ENCODE measurements at regions not wholly inside any gene's neighbourhood (a gene's known extent, or its start where the extent isn't known, plus 50 kb on each side); places are given as distances from the start of the nearest gene placed in this dataset.

DNA sequence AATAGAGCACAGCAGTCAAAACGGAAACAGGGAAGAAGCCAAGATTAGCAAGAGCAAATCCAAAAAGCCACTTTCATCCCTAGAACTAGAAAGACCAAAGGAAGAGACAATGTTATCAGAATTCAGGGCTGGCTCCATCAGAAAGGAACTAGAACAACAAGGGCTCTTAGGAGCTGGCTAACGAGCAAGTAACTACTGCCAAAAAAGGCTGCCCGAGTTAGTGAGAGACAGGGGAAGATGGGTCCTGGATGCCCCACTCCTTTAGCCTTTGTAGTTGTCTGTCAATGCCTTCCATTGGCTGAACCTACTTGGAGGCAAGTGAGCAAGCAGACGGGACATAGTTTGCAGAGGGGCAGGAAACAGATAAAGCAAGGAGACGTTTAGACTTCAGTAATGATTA, 240.4 kb downstream of the KLF12 start:
- DNase-seq, result no peak

GRCh38 chr13:73891805-73892204, 242.4 kb downstream of the KLF12 start:
- DNase-seq, result no peak

GRCh38 chr13:73883162-73883561, 251.0 kb downstream of the KLF12 start:
- no peak for DNase-seq

- DNase-seq, result no peak
These were observed 253.8 kb downstream of the KLF12 start for GRCh38 chr13:73880365-73880764.

DNA sequence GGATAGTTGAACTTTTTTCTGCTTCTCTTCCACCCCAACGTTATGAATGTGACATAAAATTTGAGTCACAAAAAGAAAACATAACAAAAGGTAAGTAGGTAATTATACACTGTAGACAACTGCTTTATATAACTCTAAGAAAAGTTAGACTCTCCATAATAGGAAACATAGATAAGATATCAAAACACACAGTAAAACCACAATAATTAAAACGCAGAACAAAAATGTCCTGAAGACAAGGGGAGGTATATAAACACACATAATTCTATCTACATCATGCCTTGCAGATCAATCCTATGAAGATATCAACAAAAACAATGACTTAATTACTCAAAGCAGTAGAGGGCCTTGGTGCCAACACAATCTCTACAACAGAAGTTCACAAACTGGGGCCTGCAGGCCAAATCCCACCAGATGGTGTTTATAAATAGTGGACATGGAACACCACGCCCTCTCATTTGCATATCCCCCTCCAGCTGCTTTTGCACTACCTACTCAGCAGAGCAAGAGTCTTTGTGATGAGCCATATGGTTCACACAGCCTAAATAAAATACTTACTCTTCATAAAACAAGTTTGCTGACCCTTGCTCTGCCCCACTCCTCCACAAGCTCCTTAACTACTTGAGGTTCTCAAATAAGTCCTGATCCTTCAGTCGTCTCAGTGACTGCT, 254.7 kb downstream of the KLF12 start:
- no peak for DNase-seq

GRCh38 chr13:73877399-73877798, 256.8 kb downstream of the KLF12 start:
- no peak for DNase-seq

GRCh38 chr13:73876323-73876722, 257.9 kb downstream of the KLF12 start:
- DNase-seq, result no peak

- no peak for DNase-seq
These were observed 260.0 kb downstream of the KLF12 start for GRCh38 chr13:73873940-73874830.

- no peak for DNase-seq
These were observed 261.8 kb downstream of the KLF12 start for GRCh38 chr13:73872397-73872796.

DNA sequence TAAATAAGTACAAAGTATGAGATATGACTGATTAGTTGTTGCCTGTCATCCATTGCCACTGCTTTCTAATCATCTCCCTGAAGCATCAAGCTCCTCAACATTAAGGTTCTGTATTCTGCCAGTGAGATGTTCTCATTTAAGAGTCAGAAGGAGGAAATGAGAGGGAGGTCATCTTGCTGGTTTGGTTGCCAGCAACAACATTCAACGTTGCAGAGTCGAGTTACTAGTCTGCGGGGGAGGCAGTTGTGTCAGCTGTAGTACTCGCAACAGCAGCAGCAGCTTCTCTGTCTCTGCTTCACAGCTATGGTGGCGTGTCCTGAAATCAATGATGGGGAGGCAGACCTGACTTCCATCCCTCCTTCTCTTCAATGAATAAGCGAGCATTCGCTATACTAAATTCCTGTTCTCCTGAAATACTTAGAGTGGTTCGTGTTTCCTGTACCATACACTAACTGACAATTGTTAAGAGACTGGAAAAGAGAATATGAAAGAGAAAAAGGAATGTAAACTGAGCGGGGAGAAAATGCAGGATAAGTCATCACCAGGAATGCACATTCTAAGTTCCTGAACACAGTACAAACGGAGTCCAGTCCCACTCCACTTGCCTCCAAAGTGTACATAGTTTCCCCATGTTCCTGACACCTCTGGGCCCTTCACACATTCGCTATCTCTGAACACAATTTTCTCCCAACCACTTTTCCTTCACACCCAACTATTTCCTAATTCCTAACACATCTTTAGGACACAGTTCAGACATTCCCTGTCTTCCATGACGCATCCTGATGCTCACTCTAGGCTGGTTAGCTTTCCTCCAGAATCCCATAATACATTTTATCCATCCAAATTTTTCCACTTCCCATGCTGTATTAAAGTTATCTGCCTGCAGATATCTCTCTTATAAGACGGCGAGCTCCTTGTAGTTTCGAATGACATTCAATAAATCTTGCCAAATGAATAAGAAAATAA, 263.0 kb downstream of the KLF12 start:
- DNase-seq, result peak; percentile 46

DNA sequence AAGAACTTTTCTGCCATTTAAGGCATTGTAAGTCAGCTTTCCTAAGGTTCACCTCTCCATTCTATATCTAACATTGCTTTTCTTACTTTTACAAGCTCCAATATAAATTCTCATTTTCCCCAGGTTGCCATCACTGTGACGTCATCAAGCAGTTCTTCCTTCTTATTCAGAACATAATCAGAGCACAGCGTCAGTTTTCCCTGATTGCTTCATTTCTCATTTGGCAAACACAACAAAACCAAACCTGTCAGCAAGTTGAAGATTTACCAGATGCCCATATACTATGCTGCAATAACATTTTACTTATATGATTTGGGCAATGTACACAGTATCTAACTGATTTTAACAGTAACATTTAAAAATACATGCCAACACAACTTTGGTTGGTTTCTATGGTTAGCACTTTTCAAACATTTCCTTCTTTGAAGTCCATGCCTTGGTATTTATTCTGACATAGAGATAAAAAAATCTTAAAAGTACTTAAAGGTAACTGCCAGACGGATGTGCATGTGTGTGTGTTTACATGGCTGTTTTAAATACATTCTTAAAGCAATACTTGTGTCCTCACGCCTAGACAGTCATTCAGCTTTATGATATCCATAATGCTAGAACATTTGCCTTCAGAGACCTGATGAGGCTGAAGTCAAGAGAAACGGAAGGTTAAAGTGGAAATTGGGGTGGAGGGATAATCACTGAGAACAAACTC, 264.0 kb downstream of the KLF12 start:
- no peak for DNase-seq

GRCh38 chr13:73865027-73865426, 269.2 kb downstream of the KLF12 start:
- DNase-seq, result no peak

DNA sequence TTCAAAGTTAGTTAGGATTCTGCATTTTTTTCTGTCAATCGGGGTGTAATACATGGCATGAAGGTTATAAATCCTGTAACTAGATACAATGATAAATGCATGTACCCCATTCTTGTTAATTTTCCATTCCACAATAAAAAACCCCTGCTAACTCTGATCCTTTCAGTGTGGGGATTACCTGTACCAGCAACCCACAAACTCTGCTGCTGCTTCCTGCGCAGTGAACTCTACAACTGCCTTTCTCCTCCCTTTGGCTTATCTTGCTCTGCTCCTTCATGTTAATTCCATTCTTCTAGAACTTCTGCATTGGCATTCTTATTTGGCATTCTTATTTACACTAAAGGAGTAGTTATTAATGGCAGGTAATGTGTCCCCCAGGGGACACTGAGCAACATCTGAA, 273.1 kb downstream of the KLF12 start:
- DNase-seq, result no peak

DNA sequence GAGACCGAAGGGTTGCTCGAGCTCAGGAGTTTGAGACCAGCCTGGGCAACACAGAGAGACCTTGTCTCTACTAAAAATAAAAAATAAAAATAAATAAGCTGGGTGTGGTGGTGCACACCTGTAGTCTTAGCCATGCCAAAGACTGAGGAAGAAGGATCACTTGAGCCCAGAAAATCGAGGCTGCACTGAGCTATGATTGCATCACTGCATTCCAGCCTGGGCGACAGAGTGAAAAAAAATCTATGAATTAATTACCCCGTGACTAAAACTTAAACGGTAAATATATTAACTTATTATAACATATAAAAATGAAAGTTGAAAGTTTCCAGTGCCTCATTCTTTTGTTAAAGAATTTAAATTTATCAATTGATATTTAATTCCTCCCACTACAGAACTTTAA, 273.7 kb downstream of the KLF12 start:
- no peak for DNase-seq

- no peak for DNase-seq
These were observed 274.4 kb downstream of the KLF12 start for GRCh38 chr13:73859841-73860240.

DNA sequence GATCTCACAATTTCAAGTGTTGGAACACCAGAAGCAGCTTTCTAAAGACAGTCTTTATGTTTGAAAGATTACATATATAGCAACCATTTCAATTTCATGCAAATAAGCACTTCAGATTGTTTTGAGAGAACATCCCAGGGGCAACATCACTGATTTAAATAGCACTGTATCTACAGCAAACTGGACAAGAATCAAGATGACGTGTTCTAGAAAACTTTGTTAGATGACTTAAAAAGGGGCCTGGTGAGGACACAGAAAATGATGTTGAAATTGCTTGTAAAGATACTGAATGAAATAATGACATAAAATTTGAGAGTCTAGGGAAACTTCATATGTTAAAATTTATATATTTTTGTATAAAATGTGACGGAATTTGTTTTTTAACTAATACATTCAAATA, 277.1 kb downstream of the KLF12 start:
- DNase-seq, result no peak

DNA sequence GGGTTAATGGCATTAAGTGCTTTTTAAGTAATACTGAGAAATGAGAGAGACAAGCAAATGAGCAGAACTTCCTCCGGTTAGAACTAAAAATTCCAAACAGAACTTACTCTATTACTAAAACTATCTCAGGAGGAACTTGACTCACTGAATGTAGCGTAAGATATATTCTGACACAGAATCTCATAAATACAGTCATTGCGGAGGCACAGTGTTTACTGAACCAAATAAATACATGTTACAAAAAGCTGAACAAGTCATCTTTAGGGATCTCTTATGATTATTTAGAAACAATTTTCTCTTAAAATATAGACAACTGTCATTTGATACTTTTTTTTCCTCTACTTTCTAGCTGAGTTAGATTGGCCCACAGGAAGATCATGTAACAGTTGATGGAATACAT, 283.1 kb downstream of the KLF12 start:
- DNase-seq, result no peak

GRCh38 chr13:73850104-73850873, 283.9 kb downstream of the KLF12 start:
- DNase-seq, result no peak

DNA sequence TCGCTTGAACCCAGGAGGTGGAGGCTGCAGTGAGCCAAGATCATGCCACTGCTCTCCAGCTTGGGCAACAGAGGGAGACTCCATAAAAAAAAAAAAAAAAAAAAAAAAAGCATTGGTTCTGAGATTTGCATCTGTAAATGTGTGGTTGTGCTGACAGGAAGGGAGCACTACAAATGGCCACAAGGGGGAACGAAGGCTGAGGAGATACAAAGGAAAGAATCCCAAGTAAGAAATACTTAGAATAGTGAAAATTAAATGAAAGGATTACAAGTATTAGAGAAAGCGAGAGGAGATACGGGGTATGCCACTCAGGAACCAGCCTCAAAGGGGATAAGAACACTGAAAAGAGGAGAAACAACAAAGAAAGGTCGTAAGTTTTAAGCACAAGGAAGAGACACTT, 284.9 kb downstream of the KLF12 start:
- DNase-seq, result no peak

- DNase-seq, result no peak
These were observed 289.2 kb downstream of the KLF12 start for GRCh38 chr13:73844986-73845385.

DNA sequence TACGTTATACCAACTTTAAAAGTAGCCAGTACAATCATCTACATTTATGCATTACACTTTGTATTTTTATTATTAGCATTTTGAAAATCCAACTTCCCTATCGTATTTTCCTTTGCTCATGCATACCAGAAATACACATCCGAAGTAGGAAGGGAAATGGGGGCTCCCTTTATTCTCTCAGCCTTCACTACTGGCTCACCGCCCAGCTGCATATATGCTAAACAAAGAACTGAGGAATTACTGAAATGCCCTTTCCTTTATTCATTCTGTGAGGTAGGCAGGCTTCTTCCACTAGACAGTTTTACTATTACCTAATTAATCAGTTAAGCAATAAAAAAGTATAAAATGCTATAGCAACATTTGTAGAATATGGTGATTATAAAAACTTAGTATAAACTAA, 291.6 kb downstream of the KLF12 start:
- no peak for DNase-seq
